Testis (tissue), 2 donors: ENCODE measurements at regions not wholly inside any gene's neighbourhood (a gene's known extent, or its start where the extent isn't known, plus 50 kb on each side); places are given as distances from the start of the nearest gene placed in this dataset.

Experiments
- CTCF ChIP-seq, 3 experiments: fragments of 450-650 bp in 2 of 3; fragments of 200-600 bp in 1 of 3; sonication (generic) in 1 of 3; IDR thresholded peaks; one replicate each; pipeline ENCODE4 v1.5.1; 2016 to 2019; ENCODE audit warnings: antibody characterized with exemption in 3 of 3, mild to moderate bottlenecking in 2 of 3, moderate library complexity in 1 of 3
- POLR2A ChIP-seq: fragments of 450-650 bp; IDR thresholded peaks from one replicate; pipeline ENCODE4 v1.6.1; 2017; ENCODE audit warnings: antibody characterized with exemption, mild to moderate bottlenecking, moderate library complexity

- TF ChIP-seq POLR2A (no peak), CTCF (IDR thresholded peaks at IDR 0.05) (no peak)
Observed at GRCh38 chr15:95125803-95126202, 894.4 kb downstream of the MCTP2 start.
